ENCODE measurements at regions not wholly inside any gene's neighbourhood (a gene's known extent, or its start where the extent isn't known, plus 50 kb on each side); places are given as distances from the start of the nearest gene placed in this dataset.

GRCh38 chr2:223510713-223511112, 91.4 kb downstream of the SCG2 start (continued):
- TF ChIP-seq ZBTB11 (CRISPR knock-in tag; IDR thresholded peaks at IDR 0.05): no peak
- TF ChIP-seq YY1 (IDR thresholded peaks at IDR 0.05; ENCODE audit: low read depth, low read length): no peak
- no peak for TF ChIP-seq POLR2AphosphoS5 (IDR thresholded peaks at IDR 0.05; ENCODE audit: low read length)
- TF ChIP-seq PRDM15 (CRISPR knock-in tag; IDR thresholded peaks at IDR 0.05): no peak
- no peak for TF ChIP-seq ESRRA (IDR thresholded peaks at IDR 0.05; ENCODE audit: low read length)
- TF ChIP-seq KLF5 (IDR thresholded peaks at IDR 0.05; ENCODE audit: partially characterized antibody): no peak

- POLR2A ChIA-PET: no interaction called here
- H3K27me3 ChIP-seq (replicated peaks in 1 of 2; ENCODE audit: control insufficient read depth in 2 of 2, insufficient read depth in 2 of 2, low read length in 1 of 2): no peaks in the 10 kb centered on the region; a peak in 1 of 4 replicates
- no peak overlapping the region for H3K27ac ChIP-seq (ENCODE audit: control insufficient read depth, insufficient read depth)
- no peak overlapping the region for H3K4me3 ChIP-seq
- ATAC-seq (no peak), DNase-seq (ENCODE audit: low read depth, low spot score) (no peak), FAIRE-seq (no peak)
- BruUV-seq (replicated peaks): no TSS peak
- no peaks in the 10 kb centered on the region for H4K20me1 ChIP-seq (ENCODE audit: control insufficient read depth, insufficient read depth)
- no peaks in the 10 kb centered on the region for H3K4me1 ChIP-seq (ENCODE audit: control insufficient read depth, insufficient read depth, low read length)
- H3K9me3 ChIP-seq (replicated peaks; ENCODE audit: control insufficient read depth, insufficient read depth, low read length): no peaks in the 10 kb centered on the region
- H3K79me2 ChIP-seq (ENCODE audit: control insufficient read depth, insufficient read depth, low read length): no peaks in the 10 kb centered on the region
- SMC1A ChIA-PET (ENCODE audit: uncharacterized antibody, unreplicated experiment): no interaction called here
- H3K36me3 ChIP-seq (ENCODE audit: control insufficient read depth in 2 of 2, insufficient read depth in 2 of 2, low read length in 1 of 2): no peaks in the 10 kb centered on the region
- 2% methylated on average over 4 of the region's 4 CpGs for WGBS (ENCODE audit: insufficient coverage, insufficient replicate concordance, low lambda C conversion rate, missing lambda C conversion rate)
- in situ Hi-C loops (cut with MboI) (no loop called here), intact Hi-C loops (cut with micrococcal nuclease; ENCODE audit: unreplicated experiment) (no loop called here)
- no peak overlapping the region for H2AFZ ChIP-seq (ENCODE audit: control insufficient read depth, low read depth, low read length)
- RAD21 ChIA-PET (ENCODE audit: unreplicated experiment): no interaction called here
- no peak overlapping the region for H3K4me2 ChIP-seq (ENCODE audit: control insufficient read depth, insufficient read depth)
- CTCF ChIA-PET: no interaction called here
- H3K9ac ChIP-seq (ENCODE audit: control insufficient read depth, insufficient read depth, low read length): no peak overlapping the region
- TF ChIP-seq BHLHE40 (IDR thresholded peaks at IDR 0.05; ENCODE audit: borderline replicate concordance in 1 of 2, low read depth in 2 of 2, low read length in 1 of 2): no peak
- TF ChIP-seq IKZF2 (IDR thresholded peaks at IDR 0.05): no peak
- TF ChIP-seq SIN3A (IDR thresholded peaks at IDR 0.05; ENCODE audit: low read depth, low read length): no peak
- TF ChIP-seq ATF7 (IDR thresholded peaks at IDR 0.05; ENCODE audit: low read depth): no peak
- TF ChIP-seq MYC (IDR thresholded peaks at IDR 0.05; ENCODE audit: insufficient read depth, insufficient read length, insufficient replicate concordance, low read length, severe bottlenecking): no peak
- no peak for TF ChIP-seq MXI1 (IDR thresholded peaks at IDR 0.05; ENCODE audit: low read depth, low read length)
- no peak for TF ChIP-seq ZBTB4 (CRISPR knock-in tag; IDR thresholded peaks at IDR 0.05)
- no peak for TF ChIP-seq MYB (IDR thresholded peaks at IDR 0.05; ENCODE audit: borderline replicate concordance, low read depth, low read length)
Measured at GRCh38 chr2:223511168-223511567, 91.0 kb downstream of the SCG2 start.

Data from GM12878 (cell line).